GM12878 (cell line): ENCODE measurements at regions not wholly inside any gene's neighbourhood (a gene's known extent, or its start where the extent isn't known, plus 50 kb on each side); places are given as distances from the start of the nearest gene placed in this dataset.

Source experiments
- ATAC-seq: fragments of 200-7000 bp; cut with Tn5 transposase; 3 replicates; pipeline ENCODE4 v1.9.1; 2020; ENCODE audit warnings: mild to moderate bottlenecking, moderate library complexity
- BruUV-seq: library from RNA; stranded (reverse); fragments of 400-500 nt; replicated peaks from 2 replicates; lab custom pipeline; 2021; lab: Mats Ljungman, UMichigan
- CTCF ChIA-PET: fragments of 300-600 bp; sonication (Branson Sonifier 250); formaldehyde crosslinking; extraction: SDS; loops from one replicate; lab custom pipeline; 2021; ENCODE audit warnings: inconsistent platforms; lab: Yijun Ruan, JAX
- POLR2A ChIA-PET: fragments of 350-600 bp; formaldehyde crosslinking; extraction: SDS; loops from one replicate; lab custom pipeline; 2021; ENCODE audit warnings: inconsistent platforms; lab: Charles Lee
- RAD21 ChIA-PET: fragments of 300-600 bp; sonication (Branson Sonifier 250); formaldehyde crosslinking; loops from one replicate; lab custom pipeline; 2023; ENCODE audit warnings: antibody characterized with exemption; ENCODE audit not compliant: unreplicated experiment; lab: Charles Lee
- SMC1A ChIA-PET: fragments of 300-600 bp; sonication (Branson Sonifier 250); formaldehyde crosslinking; loops from one replicate; lab custom pipeline; 2023; ENCODE audit not compliant: unreplicated experiment, uncharacterized antibody; lab: Charles Lee
- DNase-seq: peaks from one replicate; pipeline ENCODE4 v3.0.0-alpha.2; 2011; ENCODE audit warnings: low read depth, low spot score
- FAIRE-seq: peaks from 3 replicates; lab custom pipeline; 2011; peaks lifted over from hg19 to GRCh38; lab: Jason Lieb, UNC
- H2AFZ ChIP-seq: 2 replicates; pipeline ENCODE4 v1.6.0; 2011; ENCODE audit warnings: low read depth, low read length, control low read depth; ENCODE audit not compliant: control insufficient read depth
- H3K27ac ChIP-seq: 2 replicates; pipeline ENCODE4 v1.5.1; 2011; ENCODE audit warnings: control low read depth; ENCODE audit not compliant: control insufficient read depth, insufficient read depth
- H3K27me3 ChIP-seq, 2 experiments: replicated peaks in 1 of 2; 2 replicates each; pipeline versions ENCODE4 v1.6.0 to v1.6.1; 2011; ENCODE audit warnings: low read length in 1 of 2; ENCODE audit not compliant: control insufficient read depth in 2 of 2, insufficient read depth in 2 of 2
- H3K36me3 ChIP-seq, 2 experiments: 2 replicates each; pipeline ENCODE4 v1.5.1; 2011; ENCODE audit warnings: low read length in 1 of 2; ENCODE audit not compliant: control insufficient read depth in 2 of 2, insufficient read depth in 2 of 2
- H3K4me1 ChIP-seq: 2 replicates; pipeline ENCODE4 v1.6.1; 2011; ENCODE audit warnings: mild to moderate bottlenecking, low read length, moderate library complexity, mixed read lengths; ENCODE audit not compliant: control insufficient read depth, insufficient read depth
- H3K4me2 ChIP-seq: 2 replicates; pipeline ENCODE4 v1.6.0; 2011; ENCODE audit warnings: control low read depth; ENCODE audit not compliant: control insufficient read depth, insufficient read depth
- H3K4me3 ChIP-seq: fragments of 200-600 bp; sonication (generic); 2 replicates; pipeline ENCODE4 v1.5.1; 2016
- H3K79me2 ChIP-seq: 2 replicates; pipeline ENCODE4 v1.6.0; 2011; ENCODE audit warnings: low read length; ENCODE audit not compliant: control insufficient read depth, insufficient read depth
- H3K9ac ChIP-seq: 2 replicates; pipeline ENCODE4 v1.8.0; 2011; ENCODE audit warnings: low read length, control low read depth, mixed read lengths; ENCODE audit not compliant: control insufficient read depth, insufficient read depth
- H3K9me3 ChIP-seq: replicated peaks from 3 replicates; pipeline ENCODE4 v1.5.1; 2011; ENCODE audit warnings: mild to moderate bottlenecking, low read length; ENCODE audit not compliant: control insufficient read depth, insufficient read depth
- H4K20me1 ChIP-seq: 2 replicates; pipeline ENCODE4 v1.6.0; 2011; ENCODE audit not compliant: control insufficient read depth, insufficient read depth
- ATF7 ChIP-seq: fragments of 450-650 bp; IDR thresholded peaks from 2 replicates; pipeline ENCODE4 v1.6.1; 2016; ENCODE audit warnings: low read depth, mild to moderate bottlenecking
- CEBPB ChIP-seq, 2 experiments: fragments of 150-350 bp in 1 of 2; IDR thresholded peaks; 2 replicates each; pipeline ENCODE4 v1.6.1; 2012 to 2014; ENCODE audit warnings: low read depth in 2 of 2, low read length in 2 of 2, borderline replicate concordance in 1 of 2, inconsistent platforms in 1 of 2
- CEBPZ ChIP-seq: fragments of 150-350 bp; IDR thresholded peaks from 2 replicates; pipeline ENCODE4 v1.6.1; 2016; ENCODE audit warnings: low read depth, low read length
- CREM ChIP-seq: IDR thresholded peaks from 2 replicates; pipeline ENCODE4 v1.6.1; 2014; ENCODE audit warnings: antibody characterized with exemption, low read depth
- GABPA ChIP-seq: IDR thresholded peaks from 2 replicates; pipeline ENCODE4 v1.6.1; 2014; ENCODE audit warnings: antibody characterized with exemption, low read depth, mild to moderate bottlenecking, inconsistent platforms
- HCFC1 ChIP-seq: fragments of 150-350 bp; IDR thresholded peaks from 2 replicates; pipeline ENCODE4 v1.6.1; 2014; ENCODE audit warnings: low read length
- HDAC6 ChIP-seq: fragments of 200-600 bp; sonication (generic); IDR thresholded peaks from one replicate; pipeline ENCODE4 v1.8.0; 2017; ENCODE audit warnings: antibody characterized with exemption; ENCODE audit not compliant: unreplicated experiment
- JUNB ChIP-seq: IDR thresholded peaks from 2 replicates; pipeline ENCODE4 v1.6.1; 2016; ENCODE audit warnings: antibody characterized with exemption, mild to moderate bottlenecking
- JUND ChIP-seq: IDR thresholded peaks from 2 replicates; pipeline ENCODE4 v1.6.1; 2012; ENCODE audit warnings: low read depth, mild to moderate bottlenecking, low read length, improper control_type of control experiment, moderate library complexity
- MTA3 ChIP-seq: IDR thresholded peaks from 2 replicates; pipeline ENCODE4 v1.6.1; 2012; ENCODE audit warnings: low read length, inconsistent platforms, borderline replicate concordance
- NFXL1 ChIP-seq: fragments of 450-650 bp; IDR thresholded peaks from 2 replicates; pipeline ENCODE4 v1.6.1; 2017; ENCODE audit warnings: antibody characterized with exemption, mild to moderate bottlenecking, borderline replicate concordance
- NR2F1 ChIP-seq: fragments of 450-650 bp; conservative IDR thresholded peaks from 2 replicates; pipeline ENCODE4 v1.6.1; 2017; ENCODE audit warnings: mild to moderate bottlenecking
- PKNOX1 ChIP-seq: fragments of 450-650 bp; IDR thresholded peaks from 2 replicates; pipeline ENCODE4 v1.6.1; 2016; ENCODE audit warnings: mild to moderate bottlenecking
- RELA ChIP-seq: fragments of 450-650 bp; IDR thresholded peaks from 2 replicates; pipeline ENCODE4 v1.8.0; 2014; ENCODE audit warnings: borderline replicate concordance; ENCODE audit not compliant: partially characterized antibody
- RELB ChIP-seq: fragments of 450-650 bp; IDR thresholded peaks from 2 replicates; pipeline ENCODE4 v1.6.1; 2017; ENCODE audit warnings: low read depth, mild to moderate bottlenecking, moderate library complexity
- SMARCA5 ChIP-seq: fragments of 450-650 bp; IDR thresholded peaks from 2 replicates; pipeline ENCODE4 v1.6.1; 2017; ENCODE audit warnings: mild to moderate bottlenecking
- SMC3 ChIP-seq: IDR thresholded peaks from 2 replicates; pipeline ENCODE4 v1.6.1; 2011; ENCODE audit warnings: low read length, improper control_type of control experiment, borderline replicate concordance
- STAT3 ChIP-seq: IDR thresholded peaks from 2 replicates; pipeline ENCODE4 v1.6.1; 2011; ENCODE audit warnings: low read depth, low read length, improper control_type of control experiment
- YY1 ChIP-seq: IDR thresholded peaks from 2 replicates; pipeline ENCODE4 v1.6.1; 2011; ENCODE audit warnings: low read depth, mild to moderate bottlenecking, low read length
- ZZZ3 ChIP-seq: IDR thresholded peaks from 2 replicates; pipeline ENCODE4 v1.6.1; 2011; ENCODE audit warnings: low read depth; ENCODE audit not compliant: control insufficient read depth, insufficient read length
- WGBS: methylation state at CpG from one replicate; pipeline ENCODE4 v1.1.6; 2016; ENCODE audit warnings: low lambda C conversion rate; ENCODE audit not compliant: insufficient replicate concordance, insufficient coverage; ENCODE audit errors: missing lambda C conversion rate; 5-methylcytosine and 5-hydroxymethylcytosine counted together
- in situ Hi-C: fragments of 300-500 bp; cut with MboI; formaldehyde crosslinking; loops from 9 replicates; pipeline ENCODE4 v1.14.3; 2018; ENCODE audit warnings: mixed read lengths
- intact Hi-C: fragments of 100-400 bp; cut with micrococcal nuclease; formaldehyde crosslinking; loops from one replicate; pipeline ENCODE4 v1.14.2; 2022; ENCODE audit not compliant: unreplicated experiment

GRCh38 chr14:44700694-44701093 lies 193.6 kb upstream of the FSCB start (continued):
- no peak for TF ChIP-seq CEBPZ

GRCh38 chr14:44700184-44700583 lies 193.1 kb upstream of the FSCB start:
- intact Hi-C loops (no loop called here), in situ Hi-C loops (no loop called here)
- ChIA-PET CTCF (no interaction called here), RAD21 (no interaction called here), POLR2A (no interaction called here), SMC1A (interaction anchor here (0.5 kb wide), 1 partner anchor 344 kb away, joined by 3 read pairs; no protein-coding TSS in a partner anchor)
- 0% methylated on average over 2 of the region's 2 CpGs for WGBS
- BruUV-seq, result no TSS peak
- ATAC-seq (no peak), FAIRE-seq (no peak), DNase-seq (no peak)
- H3K79me2 ChIP-seq, result no peaks in the 10 kb centered on the region
- no peak overlapping the region for H3K27ac ChIP-seq
- H3K9ac ChIP-seq, result no peak overlapping the region
- H4K20me1 ChIP-seq, result no peaks in the 10 kb centered on the region
- no peaks in the 10 kb centered on the region for H3K4me1 ChIP-seq
- H2AFZ ChIP-seq, result no peak overlapping the region
- H3K4me3 ChIP-seq, result no peak overlapping the region
- H3K36me3 ChIP-seq, result no peaks in the 10 kb centered on the region
- H3K27me3 ChIP-seq, result no peaks in the 10 kb centered on the region
- no peak overlapping the region for H3K4me2 ChIP-seq
- no peaks in the 10 kb centered on the region for H3K9me3 ChIP-seq
- no peak for TF ChIP-seq HDAC6
- TF ChIP-seq RELA, result no peak
- no peak for TF ChIP-seq RELB
- no peak for TF ChIP-seq JUND
- TF ChIP-seq ATF7, result no peak
- no peak for TF ChIP-seq GABPA
- TF ChIP-seq JUNB, result no peak
- no peak for TF ChIP-seq ZZZ3
- TF ChIP-seq CEBPB (IDR thresholded peaks at IDR 0.05; ENCODE audit: borderline replicate concordance in 1 of 2, low read depth in 2 of 2, low read length in 2 of 2), result no peak
- TF ChIP-seq CREM, result no peak
- no peak for TF ChIP-seq YY1
- no peak for TF ChIP-seq NFXL1
- no peak for TF ChIP-seq NR2F1
- TF ChIP-seq HCFC1, result no peak
- TF ChIP-seq STAT3, result no peak
- no peak for TF ChIP-seq SMARCA5
- no peak for TF ChIP-seq SMC3
- TF ChIP-seq PKNOX1, result no peak
- no peak for TF ChIP-seq MTA3
